Adrenal gland (tissue), 9 donors: ENCODE measurements at regions not wholly inside any gene's neighbourhood (a gene's known extent, or its start where the extent isn't known, plus 50 kb on each side); places are given as distances from the start of the nearest gene placed in this dataset.

Experiments used
- DNase-seq, 7 donors: peaks; one replicate each; pipeline ENCODE4 v3.0.0-alpha.2; 2019 to 2020
- H3K27ac ChIP-seq, 5 donors: fragments of 200-600 bp; sonication (generic) in 4 of 5; 1 replicate in 3 of 5; 2 replicates in 2 of 5; pipeline versions ENCODE4 v1.5.1 to v1.8.0; 2016 to 2020; ENCODE audit warnings: mild to moderate bottlenecking in 1 of 5
- H3K27me3 ChIP-seq: fragments of 200-600 bp; 2 replicates; pipeline ENCODE4 v1.8.0; 2021
- H3K36me3 ChIP-seq, 2 donors: fragments of 200-600 bp; replicated peaks in 1 of 2; 1 replicate in 1 of 2; 2 replicates in 1 of 2; pipeline versions ENCODE4 v1.5.1 to v1.8.0; 2018 to 2022
- H3K4me1 ChIP-seq, 2 donors: fragments of 200-600 bp; replicated peaks in 1 of 2; 1 replicate in 1 of 2; 2 replicates in 1 of 2; pipeline versions ENCODE4 v1.5.1 to v1.8.0; 2018 to 2021
- H3K4me3 ChIP-seq, 4 donors: fragments of 200-600 bp; sonication (generic) in 3 of 4; one replicate each; pipeline ENCODE4 v1.5.1; 2016 to 2018
- H3K9me3 ChIP-seq, 3 donors: fragments of 200-600 bp; sonication (generic) in 1 of 3; replicated peaks in 1 of 3; 1 replicate in 2 of 3; 2 replicates in 1 of 3; pipeline versions ENCODE4 v1.5.1 to v1.8.0; 2016 to 2021
- POLR2A ChIP-seq, 2 donors: fragments of 450-650 bp; IDR thresholded peaks; one replicate each; pipeline ENCODE4 v1.6.1; 2017; ENCODE audit warnings: antibody characterized with exemption in 2 of 2, mild to moderate bottlenecking in 2 of 2, moderate library complexity in 1 of 2
- WGBS, 4 donors: extraction: QIAGEN DNeasy Blood & Tissue Kit in 2 of 4; methylation state at CpG; one replicate each; pipeline versions ENCODE4 v1.1.5 to v1.1.7; 2013 to 2017; 5-methylcytosine and 5-hydroxymethylcytosine counted together
- intact Hi-C, 2 donors: fragments of 100-400 bp; cut with DNase I; formaldehyde crosslinking; loops; one replicate each; pipeline versions ENCODE4 v1.14.1 to v1.15.0; 2022 to 2023
- TF ChIP-seq, protein P1 (sequence below), 6 experiments: fragments of 450-650 bp in 4 of 6; fragments of 200-600 bp in 2 of 6; sonication (generic) in 1 of 6; IDR thresholded peaks; 1 replicate in 5 of 6; 2 replicates in 1 of 6; pipeline versions ENCODE4 v1.5.1 to v1.8.0; 2016 to 2021; ENCODE audit warnings: antibody characterized with exemption in 6 of 6, mild to moderate bottlenecking in 2 of 6, moderate library complexity in 1 of 6
- donor health status: healthy with polysubstance abuse.
- donor health status: Bipolar disorder and iron deficiency.
- donor health status: DM: yes; HTN: yes; CAD: no.
- donor health status: DM: no; HTN: no; CAD: no.
- donor health status: DM: no; HTN: no; CAD: no.

DNA sequence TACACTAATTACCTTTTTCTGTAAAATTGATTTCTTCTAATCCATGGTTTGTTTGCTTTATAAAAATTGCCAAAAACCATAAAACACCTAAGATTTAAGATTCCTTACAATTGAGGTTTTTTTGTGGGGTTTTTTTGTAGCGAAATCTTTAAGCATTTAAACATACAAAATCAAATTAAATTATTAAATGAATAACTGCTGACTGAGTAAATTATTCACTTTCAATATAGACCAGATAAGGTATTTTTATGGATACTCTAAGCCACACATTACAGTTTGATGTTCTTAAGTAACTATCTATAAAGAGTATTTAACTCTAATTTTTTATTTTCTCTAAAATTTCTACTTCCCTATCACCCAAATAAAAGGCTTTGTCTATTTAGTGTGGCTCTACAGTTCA, 55.5 kb downstream of the PIK3C2A start:
- 90 to 100% (median 92%) methylated on average over 1 of the region's 1 CpG for WGBS, 4 donors

GRCh38 chr11:17150521-17150920, 57.3 kb downstream of the PIK3C2A start:
- Histone ChIP-seq H3K4me1 (peaks cover 3 to 31% of the 10 kb centered on the region in 2 donors), H3K4me3 (no peak overlapping the region), H3K27ac (no peak overlapping the region), H3K36me3 (peaks cover 0 to 3% of the 10 kb centered on the region in 2 donors), H3K27me3 (no peaks in the 10 kb centered on the region), H3K9me3 (no peaks in the 10 kb centered on the region)
- 94 to 100% (median 97%) methylated on average over 2 of the region's 2 CpGs for WGBS, 4 donors
- no peak for DNase-seq
- TF ChIP-seq POLR2A (IDR thresholded peaks at IDR 0.05): no peak
- TF ChIP-seq, protein P1, sequence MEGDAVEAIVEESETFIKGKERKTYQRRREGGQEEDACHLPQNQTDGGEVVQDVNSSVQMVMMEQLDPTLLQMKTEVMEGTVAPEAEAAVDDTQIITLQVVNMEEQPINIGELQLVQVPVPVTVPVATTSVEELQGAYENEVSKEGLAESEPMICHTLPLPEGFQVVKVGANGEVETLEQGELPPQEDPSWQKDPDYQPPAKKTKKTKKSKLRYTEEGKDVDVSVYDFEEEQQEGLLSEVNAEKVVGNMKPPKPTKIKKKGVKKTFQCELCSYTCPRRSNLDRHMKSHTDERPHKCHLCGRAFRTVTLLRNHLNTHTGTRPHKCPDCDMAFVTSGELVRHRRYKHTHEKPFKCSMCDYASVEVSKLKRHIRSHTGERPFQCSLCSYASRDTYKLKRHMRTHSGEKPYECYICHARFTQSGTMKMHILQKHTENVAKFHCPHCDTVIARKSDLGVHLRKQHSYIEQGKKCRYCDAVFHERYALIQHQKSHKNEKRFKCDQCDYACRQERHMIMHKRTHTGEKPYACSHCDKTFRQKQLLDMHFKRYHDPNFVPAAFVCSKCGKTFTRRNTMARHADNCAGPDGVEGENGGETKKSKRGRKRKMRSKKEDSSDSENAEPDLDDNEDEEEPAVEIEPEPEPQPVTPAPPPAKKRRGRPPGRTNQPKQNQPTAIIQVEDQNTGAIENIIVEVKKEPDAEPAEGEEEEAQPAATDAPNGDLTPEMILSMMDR (IDR thresholded peaks at IDR 0.05): no peak
- intact Hi-C loops: no loop called here

More for the DNA sequence above, 55.5 kb downstream of the PIK3C2A start:
- no peak for TF ChIP-seq POLR2A (IDR thresholded peaks at IDR 0.05)
- TF ChIP-seq, protein P1 (IDR thresholded peaks at IDR 0.05): no peak
- Histone ChIP-seq H3K9me3 (no peaks in the 10 kb centered on the region), H3K36me3 (no peaks in the 10 kb centered on the region), H3K27ac (no peak overlapping the region), H3K27me3 (no peaks in the 10 kb centered on the region), H3K4me1 (peaks cover 3 to 27% of the 10 kb centered on the region in 2 donors), H3K4me3 (no peak overlapping the region)
- no peak for DNase-seq
- intact Hi-C loops: no loop called here

DNA sequence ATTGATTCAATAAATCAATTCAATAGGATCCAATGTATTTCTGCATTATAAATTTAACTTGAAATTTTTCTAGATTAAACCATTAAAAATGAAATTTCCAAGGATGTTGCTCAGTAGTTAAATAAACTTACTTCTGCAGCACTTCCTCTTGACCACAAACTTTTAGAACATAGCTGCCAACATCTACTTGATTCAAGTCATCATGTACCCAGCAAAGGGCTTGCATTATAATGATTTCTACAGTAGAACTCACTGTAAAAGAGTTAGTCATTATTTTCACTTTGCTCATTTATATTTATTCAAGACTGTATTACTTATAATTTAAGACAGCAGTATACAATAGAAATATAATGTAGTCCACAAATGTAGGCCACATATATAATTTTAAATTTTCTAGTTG, 59.2 kb downstream of the PIK3C2A start:
- H3K36me3 ChIP-seq: peaks cover 0 to 12% of the 10 kb centered on the region in 2 donors
- TF ChIP-seq POLR2A (IDR thresholded peaks at IDR 0.05): no peak
- TF ChIP-seq, protein P1 (IDR thresholded peaks at IDR 0.05): no peak
- H3K4me3 ChIP-seq: no peak overlapping the region
- H3K27me3 ChIP-seq: no peaks in the 10 kb centered on the region
- intact Hi-C loops: loop anchor here in 1 of 2 donors (10.0 kb wide), 1 partner anchor 66 kb away; no protein-coding TSS in a partner anchor
- DNase-seq: no peak
- no peak overlapping the region for H3K27ac ChIP-seq
- no peaks in the 10 kb centered on the region for H3K9me3 ChIP-seq
- peaks cover 0 to 16% of the 10 kb centered on the region in 2 donors for H3K4me1 ChIP-seq

GRCh38 chr11:17145972-17146371, 61.8 kb downstream of the PIK3C2A start:
- Histone ChIP-seq H3K36me3 (peaks cover 0 to 22% of the 10 kb centered on the region in 2 donors), H3K9me3 (no peaks in the 10 kb centered on the region), H3K27me3 (no peaks in the 10 kb centered on the region), H3K4me1 (peaks cover 0 to 8% of the 10 kb centered on the region in 2 donors), H3K27ac (no peak overlapping the region), H3K4me3 (no peak overlapping the region)
- TF ChIP-seq, protein P1 (IDR thresholded peaks at IDR 0.05): no peak
- TF ChIP-seq POLR2A (IDR thresholded peaks at IDR 0.05): no peak
- intact Hi-C loops: loop anchor here in 1 of 2 donors (10.0 kb wide), 1 partner anchor 69 kb away; no protein-coding TSS in a partner anchor
- DNase-seq: no peak
